ENCODE measurements at regions not wholly inside any gene's neighbourhood (a gene's known extent, or its start where the extent isn't known, plus 50 kb on each side); places are given as distances from the start of the nearest gene placed in this dataset.

- Mint-ChIP-seq H3K4me1 (no peaks in the 10 kb centered on the region), H3K27ac (no peak overlapping the region), H3K4me3 (no peak overlapping the region), H3K36me3 (ENCODE audit: low read depth) (no peaks in the 10 kb centered on the region), H3K9me3 (no peaks in the 10 kb centered on the region), H3K27me3 (ENCODE audit: low read depth) (no peaks in the 10 kb centered on the region)
- no peak for TF ChIP-seq CTCF (IDR thresholded peaks at IDR 0.05; ENCODE audit: unreplicated experiment in 3 of 3)
Measured at GRCh38 chr5:98621821-98622220, 151.6 kb upstream of the RGMB start.

GRCh38 chr5:98624145-98624880 lies 149.2 kb upstream of the RGMB start:
- Mint-ChIP-seq H3K36me3 (ENCODE audit: low read depth) (no peaks in the 10 kb centered on the region), H3K4me3 (no peak overlapping the region), H3K4me1 (no peaks in the 10 kb centered on the region), H3K9me3 (peaks cover 10% of the 10 kb centered on the region), H3K27me3 (ENCODE audit: low read depth) (no peaks in the 10 kb centered on the region), H3K27ac (no peak overlapping the region)
- TF ChIP-seq CTCF (IDR thresholded peaks at IDR 0.05; ENCODE audit: unreplicated experiment in 3 of 3) = no peak

GRCh38 chr5:98627121-98627520 lies 146.3 kb upstream of the RGMB start:
- no peaks in the 10 kb centered on the region for H3K36me3 Mint-ChIP-seq (ENCODE audit: low read depth)
- TF ChIP-seq CTCF (IDR thresholded peaks at IDR 0.05; ENCODE audit: unreplicated experiment in 3 of 3) = no peak
- peaks cover 10% of the 10 kb centered on the region for H3K9me3 Mint-ChIP-seq
- H3K4me3 Mint-ChIP-seq = no peak overlapping the region
- no peaks in the 10 kb centered on the region for H3K4me1 Mint-ChIP-seq
- H3K27me3 Mint-ChIP-seq (ENCODE audit: low read depth) = no peaks in the 10 kb centered on the region
- no peak overlapping the region for H3K27ac Mint-ChIP-seq

- H3K4me1 Mint-ChIP-seq = peaks cover 9% of the 10 kb centered on the region
- no peak for TF ChIP-seq CTCF (IDR thresholded peaks at IDR 0.05; ENCODE audit: unreplicated experiment in 3 of 3)
- no peak overlapping the region for H3K4me3 Mint-ChIP-seq
- no peaks in the 10 kb centered on the region for H3K36me3 Mint-ChIP-seq (ENCODE audit: low read depth)
- H3K27ac Mint-ChIP-seq = no peak overlapping the region
- no peaks in the 10 kb centered on the region for H3K27me3 Mint-ChIP-seq (ENCODE audit: low read depth)
- H3K9me3 Mint-ChIP-seq = peaks cover 10% of the 10 kb centered on the region
Measured at GRCh38 chr5:98630621-98631020, 142.8 kb upstream of the RGMB start.

GRCh38 chr5:98631311-98632054 lies 142.0 kb upstream of the RGMB start:
- H3K9me3 Mint-ChIP-seq = peaks cover 10% of the 10 kb centered on the region
- H3K27ac Mint-ChIP-seq = no peak overlapping the region
- TF ChIP-seq CTCF (IDR thresholded peaks at IDR 0.05; ENCODE audit: unreplicated experiment in 3 of 3) = no peak
- H3K4me1 Mint-ChIP-seq = peaks cover 9% of the 10 kb centered on the region
- H3K4me3 Mint-ChIP-seq = no peak overlapping the region
- no peaks in the 10 kb centered on the region for H3K27me3 Mint-ChIP-seq (ENCODE audit: low read depth)
- H3K36me3 Mint-ChIP-seq (ENCODE audit: low read depth) = no peaks in the 10 kb centered on the region
